NCI-H2227 (cell line): ENCODE measurements at regions not wholly inside any gene's neighbourhood (a gene's known extent, or its start where the extent isn't known, plus 50 kb on each side); places are given as distances from the start of the nearest gene placed in this dataset.

Experiments used
- DNase-seq: peaks from one replicate; lab custom pipeline; 2025; ENCODE audit not compliant: unreplicated experiment; lab: John Stamatoyannopoulos, UW

DNA sequence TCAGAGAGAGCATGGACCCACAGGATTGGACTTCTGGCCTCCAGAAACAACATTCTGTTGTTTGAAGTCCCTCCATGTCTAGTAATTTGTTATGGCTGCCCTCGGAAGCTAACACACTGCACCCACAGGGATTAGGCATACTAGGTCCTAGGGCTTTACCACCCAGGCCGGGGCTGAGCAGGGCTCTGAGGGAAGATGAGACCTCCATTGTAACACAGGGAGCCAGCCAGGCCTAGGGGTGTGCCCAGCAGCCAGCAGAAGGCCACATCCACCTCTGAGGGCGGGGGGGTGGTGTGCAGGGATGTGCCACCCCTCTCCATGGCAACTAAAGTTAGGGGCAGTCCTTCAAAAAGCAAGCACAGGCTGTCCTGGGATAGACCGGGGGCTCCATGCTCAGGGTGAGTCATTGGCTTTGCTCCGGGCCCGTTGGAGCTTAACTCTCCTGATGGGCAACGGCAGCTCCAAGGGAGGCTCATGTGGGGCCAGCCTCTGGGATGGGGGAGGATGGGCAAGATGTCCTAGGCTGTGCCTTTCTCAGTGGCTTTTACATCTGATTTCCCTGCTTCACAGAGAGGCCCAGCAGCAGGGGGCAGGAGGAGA, 96.6 kb upstream of the GPR26 start:
- DNase-seq = no peak

DNA sequence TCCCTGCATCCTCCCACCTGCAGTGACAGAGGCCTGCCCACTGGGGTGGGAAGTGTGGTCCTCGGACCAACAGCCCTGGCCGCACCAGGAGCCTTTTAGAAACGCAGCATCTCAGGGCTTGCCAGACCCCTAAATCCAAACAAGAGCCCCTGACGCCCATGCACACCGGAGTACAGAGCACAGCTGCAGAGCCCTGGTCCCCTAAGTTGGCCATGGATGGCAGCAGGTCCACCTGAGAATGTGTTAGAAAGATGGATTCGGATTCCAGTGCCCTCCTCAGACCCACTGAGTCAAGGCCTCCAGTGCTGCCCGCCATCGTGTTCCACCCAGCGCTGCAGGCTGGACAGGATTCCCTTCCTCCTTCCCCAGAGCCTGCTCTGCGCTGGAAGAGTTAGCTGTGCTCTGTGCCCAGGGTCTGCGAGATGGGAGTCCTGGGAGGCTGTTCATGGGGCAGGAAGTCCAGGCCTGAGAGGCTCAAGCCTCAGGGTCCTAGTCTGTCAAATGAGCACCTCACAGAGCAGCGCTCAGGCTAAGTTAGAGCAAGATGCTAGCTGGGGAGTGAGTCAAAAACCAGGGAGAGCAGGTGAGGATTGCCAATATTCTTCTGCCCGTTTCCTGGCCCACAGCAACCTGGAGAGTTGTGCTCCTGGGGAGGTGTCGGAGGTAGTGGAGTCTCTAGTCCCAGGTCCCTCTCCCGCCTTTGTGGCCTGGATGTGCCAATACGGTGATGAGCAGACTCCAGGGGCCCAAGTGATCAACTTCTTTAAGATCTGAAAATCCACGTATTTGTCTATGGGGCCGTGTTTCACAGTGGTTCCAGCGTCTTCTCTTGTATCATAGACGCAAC, 95.9 kb upstream of the GPR26 start:
- DNase-seq = no peak

DNA sequence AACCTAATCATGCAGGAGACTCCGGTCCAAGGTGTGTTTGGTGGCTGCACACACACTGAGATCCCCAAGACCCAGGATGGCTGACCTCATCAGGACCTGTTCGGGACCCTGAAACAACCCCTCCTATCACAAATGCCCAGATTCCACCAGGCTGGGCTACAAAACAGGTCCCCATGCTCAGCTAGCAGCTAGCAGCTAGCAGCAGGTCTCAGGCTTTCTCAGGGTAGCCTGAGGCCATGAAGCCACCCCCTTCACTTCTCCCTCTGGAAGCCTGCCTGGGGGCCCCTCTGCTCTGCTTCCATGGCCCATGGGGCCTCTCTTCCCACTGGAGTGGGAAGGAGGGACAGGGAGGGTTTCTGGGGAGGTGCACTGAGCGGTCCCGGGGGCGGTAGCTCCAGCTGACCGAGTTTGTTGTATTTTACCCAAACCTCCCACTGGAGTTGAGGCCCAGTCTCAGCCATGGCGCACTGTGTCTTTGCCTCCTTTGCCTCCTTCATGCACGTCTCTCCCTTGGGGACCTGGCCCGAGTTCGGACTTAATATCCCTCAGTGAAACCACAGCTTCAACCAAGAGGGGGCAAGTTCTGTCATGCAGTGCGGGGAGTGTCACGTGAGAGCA, 95.1 kb upstream of the GPR26 start:
- DNase-seq = no peak

DNA sequence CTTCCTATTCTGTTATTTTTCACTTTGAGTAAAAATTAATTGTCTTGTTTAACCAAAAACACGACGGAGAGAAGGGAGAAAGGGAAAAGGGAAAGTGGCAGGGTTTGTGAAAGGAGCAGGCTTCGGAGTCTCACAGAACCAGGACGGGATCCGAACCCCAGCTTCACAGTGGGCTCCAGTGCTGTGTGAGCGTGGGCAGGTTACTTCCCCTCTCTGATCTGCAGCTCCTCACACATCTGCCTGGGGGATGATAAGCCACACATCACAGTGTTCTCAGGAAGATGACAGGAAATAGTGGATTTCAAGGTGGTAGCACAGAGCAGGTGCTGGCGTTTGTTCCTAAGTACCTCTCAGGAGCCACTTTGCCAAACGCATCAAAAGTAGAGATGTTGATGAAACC, 94.2 kb upstream of the GPR26 start:
- DNase-seq = no peak

DNA sequence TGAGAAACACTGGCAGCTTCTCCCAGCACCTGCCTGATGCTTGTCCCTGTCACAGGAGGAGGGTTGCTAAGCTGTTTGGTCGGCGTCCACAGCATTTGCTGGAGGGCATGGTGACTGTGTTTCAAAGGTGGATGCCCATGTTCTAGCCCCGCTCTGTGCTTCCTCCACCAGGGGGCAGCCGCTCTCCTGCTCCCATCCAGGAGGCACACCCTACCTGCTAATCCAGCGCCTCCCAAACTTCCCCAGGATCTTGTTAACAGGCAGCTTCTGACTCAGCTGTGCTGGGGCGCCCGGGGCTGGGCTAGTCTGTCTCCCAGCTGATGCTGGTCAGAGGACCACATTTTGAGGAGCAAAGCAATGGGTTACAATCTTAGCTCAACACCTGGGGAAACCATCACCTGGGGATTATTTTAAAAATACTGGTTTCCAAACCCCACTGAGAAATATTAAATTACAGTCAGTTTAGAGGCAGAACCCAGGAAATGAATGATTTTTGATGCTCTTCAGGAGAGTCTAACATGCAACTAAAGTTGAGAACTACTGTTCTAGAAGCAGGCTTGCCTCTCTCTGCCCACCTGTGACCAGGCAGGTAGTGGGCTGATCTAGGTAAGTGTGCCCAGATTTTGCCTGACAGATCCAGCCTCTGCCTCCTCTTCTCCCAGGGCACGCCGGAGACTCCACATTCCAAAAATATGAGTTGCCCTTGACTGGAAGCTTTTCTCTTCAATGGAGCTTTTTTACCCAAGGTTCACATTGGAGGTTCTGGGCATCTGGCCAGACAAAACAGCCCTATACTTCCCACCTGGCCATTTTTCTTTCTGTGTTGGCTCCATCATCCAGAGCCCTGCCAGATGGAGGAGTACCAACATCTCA, 92.7 kb upstream of the GPR26 start:
- peak; percentile 16 for DNase-seq

DNA sequence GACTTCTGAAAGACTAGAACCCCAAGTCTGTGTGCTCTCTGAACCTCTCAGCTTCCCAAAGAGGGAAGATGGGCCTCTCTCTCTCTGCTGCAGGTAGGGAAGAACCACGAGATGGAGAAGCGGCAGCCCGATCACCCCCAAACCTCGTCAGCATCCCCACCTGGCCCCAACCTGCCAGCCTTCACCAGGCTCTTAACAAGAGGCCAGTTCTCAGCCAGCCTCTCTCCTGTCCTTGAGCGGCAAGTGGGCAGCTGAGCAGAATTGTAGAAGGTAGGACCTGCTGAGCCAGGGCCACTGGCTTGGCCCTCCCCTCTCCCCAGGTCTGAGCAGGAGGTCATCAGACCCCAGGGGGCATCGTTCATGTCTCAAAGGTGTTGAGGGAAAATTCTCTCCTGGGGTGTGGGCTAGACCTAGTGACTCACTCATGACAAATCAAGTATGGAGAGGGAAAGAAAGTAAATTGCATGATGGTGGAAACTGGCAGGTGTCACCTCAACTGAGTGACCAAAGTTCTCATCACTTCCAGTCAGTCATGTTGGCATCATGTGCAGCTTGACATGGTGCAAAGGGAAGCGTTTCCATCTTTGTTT, 92.0 kb upstream of the GPR26 start:
- no peak for DNase-seq

DNA sequence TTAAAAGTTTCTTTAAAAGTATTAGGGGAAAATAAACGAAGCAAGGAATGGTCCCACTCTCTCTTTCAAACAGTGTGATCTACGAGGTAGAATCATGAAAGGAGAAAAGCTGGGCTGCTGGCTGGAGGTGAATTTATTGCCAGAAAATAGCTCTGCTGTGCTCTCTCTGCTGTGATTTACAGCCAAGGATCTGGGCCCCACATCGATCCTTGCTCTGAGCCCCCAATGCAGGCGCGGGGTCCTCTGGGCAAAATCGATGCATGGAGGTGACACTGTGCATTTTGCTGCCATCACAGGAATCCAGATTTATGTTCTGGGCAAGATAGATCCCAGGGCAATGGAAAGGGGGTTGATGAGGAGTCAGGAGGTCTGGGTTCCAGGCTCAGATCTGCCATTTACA, 91.0 kb upstream of the GPR26 start:
- no peak for DNase-seq

DNA sequence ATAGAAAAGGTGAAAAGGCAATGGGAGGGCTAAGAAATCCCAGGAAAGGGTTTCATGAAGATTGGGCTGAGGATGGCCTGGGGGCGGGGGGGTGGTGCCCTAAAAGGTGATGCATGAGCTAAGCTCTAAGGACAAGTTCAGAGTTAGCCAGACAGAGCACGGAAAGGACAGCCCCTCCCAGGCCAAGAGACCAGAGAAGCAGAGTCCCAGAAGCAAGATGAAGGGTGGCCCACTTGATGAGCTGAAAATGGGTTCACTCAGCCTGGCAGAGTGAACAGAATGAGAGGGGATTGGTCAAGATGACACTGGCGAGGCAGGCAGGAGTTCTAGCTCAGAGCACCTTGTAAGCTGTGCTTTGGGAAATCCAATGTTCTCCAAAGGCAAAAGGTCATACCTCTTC, 89.4 kb upstream of the GPR26 start:
- no peak for DNase-seq

DNA sequence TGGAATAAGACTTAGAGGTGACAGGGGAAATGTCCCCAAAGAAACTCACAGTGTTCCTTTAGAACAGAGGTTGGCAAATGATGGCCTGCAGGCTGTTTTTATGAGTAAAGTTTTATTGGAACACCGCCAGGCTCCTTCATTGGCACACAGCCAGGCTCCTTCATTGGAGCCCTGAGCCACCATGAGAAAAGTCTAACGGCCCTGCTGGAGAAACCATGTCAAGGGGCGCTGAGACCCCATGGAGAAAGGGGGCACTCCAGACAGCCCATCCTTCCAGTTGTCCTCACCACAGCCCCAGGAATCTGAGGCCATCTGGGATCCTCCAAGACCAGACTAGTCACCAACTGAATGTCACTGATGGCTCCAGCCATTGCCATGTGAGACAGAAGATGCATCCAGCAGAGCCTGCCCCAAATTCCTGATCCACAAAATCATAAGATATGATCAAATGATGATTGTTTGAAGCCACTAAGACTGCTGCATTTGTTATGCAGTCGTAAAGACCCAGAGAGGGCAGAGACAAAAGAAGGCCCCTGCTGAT, 88.2 kb upstream of the GPR26 start:
- DNase-seq = no peak

DNA sequence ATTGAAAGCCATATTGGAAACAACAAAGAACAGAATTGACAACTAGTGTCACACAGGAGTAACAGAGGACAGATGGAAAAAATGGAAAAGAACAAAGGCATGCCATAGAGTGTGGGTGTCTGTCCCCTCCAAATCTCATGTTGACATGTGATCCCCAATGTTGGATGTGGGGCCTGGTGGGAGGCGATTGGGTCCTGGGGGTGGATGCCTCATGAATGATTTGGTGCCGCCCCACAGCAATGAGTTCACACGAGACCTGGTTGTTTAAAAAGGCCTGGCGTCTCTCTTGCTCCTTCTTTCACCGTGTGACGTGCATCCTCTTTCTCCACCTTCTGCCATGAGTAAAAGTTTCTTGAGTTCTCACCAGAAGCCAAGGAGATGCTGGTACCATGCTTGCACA, 87.4 kb upstream of the GPR26 start:
- no peak for DNase-seq

DNA sequence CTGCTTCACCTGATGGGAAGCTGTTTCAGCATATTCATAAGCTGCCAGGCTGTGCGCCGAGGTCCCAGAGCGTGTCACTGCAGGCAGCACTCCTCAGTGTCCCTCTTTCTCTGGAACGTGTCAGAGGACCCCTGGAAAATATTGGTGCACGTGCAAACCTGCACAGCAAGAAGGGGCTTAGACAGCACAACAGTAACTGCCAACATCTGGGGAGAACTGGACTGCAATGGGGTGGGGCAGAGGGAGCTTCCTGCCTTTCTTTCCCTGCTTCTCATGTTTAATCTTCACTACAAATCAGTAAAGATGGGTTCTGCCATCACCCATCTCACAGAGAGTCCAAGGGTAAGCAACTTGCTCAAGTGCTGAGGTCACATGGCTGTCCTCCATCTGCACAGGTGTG, 86.5 kb upstream of the GPR26 start:
- no peak for DNase-seq

DNA sequence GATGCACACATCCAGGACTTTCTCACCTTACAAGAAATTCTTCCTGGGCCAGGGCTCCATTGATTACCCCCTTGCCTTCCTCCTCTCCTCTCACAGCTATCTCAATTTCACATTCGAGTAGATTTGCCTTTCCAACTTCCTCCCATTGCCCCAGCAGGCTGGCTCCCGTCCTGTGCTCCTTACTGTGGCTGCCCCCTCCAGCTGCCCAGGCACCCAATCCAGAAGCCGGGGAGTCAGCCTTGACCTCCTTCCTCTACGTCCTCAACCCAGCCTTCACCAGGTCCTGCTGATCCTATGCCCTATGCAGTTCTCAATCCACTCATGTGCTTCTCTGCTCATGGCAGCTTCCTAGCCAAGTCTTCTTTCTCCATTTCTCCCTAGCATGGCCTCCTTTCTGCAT, 85.7 kb upstream of the GPR26 start:
- DNase-seq = no peak

DNA sequence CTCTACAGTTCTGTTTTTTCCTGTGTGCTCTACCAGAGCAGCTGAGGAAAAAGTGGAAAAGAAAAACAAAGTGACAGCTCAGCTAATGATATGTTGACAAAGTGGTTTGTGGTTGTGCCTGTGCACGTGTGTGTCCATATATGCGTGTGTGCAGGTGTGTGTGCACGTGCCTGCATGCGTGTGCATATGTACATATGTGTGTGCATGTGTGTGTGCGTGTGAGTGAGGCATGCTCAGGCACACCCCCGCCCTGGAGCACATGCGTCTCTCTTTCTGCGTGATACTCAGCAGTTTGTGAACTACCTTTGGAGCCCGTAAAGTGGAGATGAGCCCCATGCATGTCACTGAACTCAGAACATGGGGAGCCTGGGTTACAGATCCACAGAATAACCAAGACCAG, 84.5 kb upstream of the GPR26 start:
- no peak for DNase-seq

DNA sequence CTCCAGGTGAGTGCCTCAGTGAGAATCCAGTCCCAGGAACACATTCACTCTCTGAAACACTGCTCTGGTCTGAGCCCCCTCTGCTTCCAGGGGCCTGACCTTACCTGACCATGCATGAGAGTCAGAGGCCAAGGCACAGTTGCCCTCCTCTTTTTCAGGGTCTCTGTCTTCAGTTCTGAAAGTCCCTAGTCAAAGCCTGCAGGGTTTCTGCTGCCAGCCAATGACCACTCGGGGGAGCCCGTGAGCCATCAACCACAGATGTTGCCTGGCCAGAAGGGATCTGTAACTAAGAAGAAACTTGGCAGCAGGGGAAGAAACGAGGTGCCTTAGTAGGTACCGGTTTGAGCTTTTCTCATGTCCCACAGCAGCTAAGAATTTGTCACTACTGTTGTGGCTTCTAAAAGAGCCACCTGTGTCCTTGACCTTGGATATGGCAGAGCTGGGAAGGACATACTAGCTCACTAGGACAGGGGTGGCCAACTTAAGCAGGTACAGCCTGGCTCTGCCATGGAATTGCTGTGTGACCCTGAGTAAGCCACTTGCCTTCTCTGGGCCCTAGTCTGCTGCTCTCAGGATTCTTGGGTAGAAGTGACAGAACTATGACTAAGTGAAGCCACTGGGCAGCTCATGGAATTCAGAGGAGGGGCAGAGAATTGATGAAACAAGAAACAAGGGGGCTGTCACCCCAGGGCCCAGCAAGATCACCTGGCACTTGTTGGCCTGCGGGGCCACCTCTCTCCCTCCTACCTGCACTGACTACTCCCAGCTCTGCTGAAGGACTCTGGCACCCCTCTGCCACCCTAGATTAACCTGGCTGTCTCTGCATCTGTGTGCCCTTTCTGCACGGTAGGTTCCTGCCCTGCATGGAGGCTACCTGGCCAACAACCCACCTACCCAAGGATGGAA, 83.8 kb upstream of the GPR26 start:
- peak; percentile 79 for DNase-seq

DNA sequence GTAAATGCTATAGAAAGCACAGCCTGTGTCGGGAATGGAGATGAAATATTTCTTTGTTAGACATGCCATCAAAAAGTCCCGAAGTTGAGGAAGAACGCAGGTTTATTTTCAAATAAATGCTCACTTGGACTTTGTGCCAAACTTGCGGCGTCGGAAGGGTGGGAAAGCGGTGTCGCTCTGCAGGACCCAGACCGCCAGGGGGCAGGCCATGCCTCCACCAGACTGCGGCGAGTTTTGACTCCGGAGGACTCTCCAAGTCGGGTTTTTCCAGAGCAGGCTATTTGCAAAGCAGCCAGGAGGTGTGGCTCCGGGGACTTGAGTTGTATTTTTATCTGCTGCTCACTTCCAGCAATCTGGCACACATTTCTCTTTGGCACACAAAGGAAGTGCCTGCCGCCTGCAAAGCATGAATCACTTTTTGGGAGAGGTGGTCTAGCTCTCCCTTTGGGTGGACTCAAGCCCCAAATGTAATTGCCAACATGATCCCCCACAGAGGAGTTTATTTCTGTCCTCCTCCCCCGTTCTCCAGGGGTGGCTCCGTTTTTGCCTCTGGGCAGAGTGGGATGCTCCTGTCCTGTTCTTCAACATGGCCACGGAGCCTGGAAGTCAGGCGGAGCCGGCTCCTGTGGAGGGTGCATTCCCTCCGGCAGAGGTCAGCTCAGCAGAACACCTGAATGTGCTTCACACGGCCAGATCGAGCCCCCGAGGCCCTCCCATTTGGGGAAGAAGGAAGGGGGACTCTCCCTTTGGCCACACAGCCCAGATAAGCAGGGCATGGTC, 82.3 kb upstream of the GPR26 start:
- peak; percentile 83 for DNase-seq

DNA sequence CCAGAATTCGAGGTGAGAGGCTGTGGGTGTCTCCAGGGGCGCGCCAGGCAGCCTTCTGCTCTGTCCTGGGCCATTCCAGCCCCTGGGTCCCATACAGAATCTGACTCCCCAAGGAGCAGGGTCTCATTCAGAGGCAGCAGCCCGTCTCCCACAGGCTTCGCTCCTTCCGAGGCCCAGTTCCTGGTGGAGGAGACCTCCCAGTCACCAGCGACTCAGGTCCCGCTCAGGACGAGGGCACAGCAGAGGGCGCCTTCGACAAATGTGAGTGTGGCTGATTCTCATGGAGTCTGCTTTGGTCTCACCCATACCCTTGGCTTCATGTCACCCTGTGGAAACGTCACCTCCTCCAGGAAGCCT, 81.8 kb upstream of the GPR26 start:
- no peak for DNase-seq

DNA sequence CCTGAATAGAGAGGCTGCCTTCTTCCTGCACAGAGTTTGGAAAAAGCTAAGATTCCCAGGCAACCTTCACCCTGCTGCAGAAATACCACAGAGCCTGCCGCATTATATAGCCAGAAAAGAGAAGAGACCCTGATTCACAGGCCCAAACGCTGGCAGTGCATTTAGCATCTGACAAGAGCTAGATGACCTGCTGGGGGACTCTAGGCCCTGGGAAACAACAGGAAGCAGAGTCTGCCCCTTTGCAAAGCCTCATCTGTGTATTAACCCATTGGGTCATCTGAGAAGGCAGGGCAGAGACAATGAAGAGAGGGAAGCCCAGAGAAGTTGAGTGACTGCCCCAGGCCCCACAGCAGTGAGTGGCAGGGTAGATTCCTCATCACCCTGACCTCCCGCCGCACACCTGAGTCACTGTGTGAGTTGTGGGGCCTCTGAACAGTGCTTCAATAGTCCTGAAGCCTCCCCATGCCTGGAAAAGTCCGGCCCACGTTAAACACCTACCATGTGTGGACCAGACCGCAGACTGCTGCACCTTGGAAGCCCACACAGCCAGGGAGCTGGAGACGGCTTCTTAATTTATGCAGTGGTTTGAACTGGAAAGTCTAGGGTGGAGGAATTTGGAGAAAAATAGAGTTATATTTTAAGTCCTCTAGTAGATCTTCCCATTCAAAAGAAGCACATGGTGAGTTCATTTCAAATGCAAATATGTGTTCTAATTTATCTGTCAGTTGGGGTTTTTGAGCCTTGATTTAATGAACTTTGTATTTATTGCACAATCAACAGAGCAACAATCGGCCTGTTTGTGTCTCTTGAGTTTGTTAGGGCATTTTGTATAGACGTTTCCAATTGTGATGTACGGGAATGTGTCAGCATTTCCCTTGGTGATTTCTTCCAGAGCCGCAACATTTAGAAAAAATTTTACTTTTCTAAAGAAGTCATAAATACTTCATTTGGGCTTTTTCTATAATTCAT, 80.4 kb upstream of the GPR26 start:
- DNase-seq = no peak

DNA sequence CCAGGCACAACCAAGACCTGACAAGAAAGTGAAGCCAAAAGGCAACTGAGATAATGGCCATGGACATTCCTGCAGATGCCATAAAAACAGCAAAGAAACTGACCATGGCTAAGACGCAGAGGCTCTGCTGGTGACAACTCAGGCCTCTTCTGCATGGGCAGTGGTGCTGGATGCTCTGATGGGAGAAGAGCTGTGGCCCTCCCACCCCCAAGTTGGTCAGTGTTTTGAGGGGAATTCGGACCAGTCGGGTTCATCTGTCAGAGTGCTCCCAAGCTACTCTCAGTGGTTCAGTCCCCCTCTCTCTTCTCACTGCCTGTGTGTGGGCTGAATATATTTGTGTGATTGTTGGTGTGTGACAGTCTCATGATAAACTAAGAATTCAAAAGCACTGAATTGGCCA, 79.0 kb upstream of the GPR26 start:
- no peak for DNase-seq
